GM23248 (cell line): ENCODE measurements at regions not wholly inside any gene's neighbourhood (a gene's known extent, or its start where the extent isn't known, plus 50 kb on each side); places are given as distances from the start of the nearest gene placed in this dataset.

ENCODE experiments used
- DNase-seq: peaks from one replicate; pipeline ENCODE4 v3.0.0-alpha.2; 2015
- H2AFZ ChIP-seq: fragments of 200-600 bp; sonication (generic); 2 replicates; pipeline ENCODE4 v1.6.1; 2016; ENCODE audit warnings: antibody characterized with exemption
- H3F3A ChIP-seq: fragments of 200-600 bp; sonication (generic); 2 replicates; pipeline ENCODE4 v1.6.1; 2016; ENCODE audit warnings: mild to moderate bottlenecking, antibody characterized with exemption, mixed run types; ENCODE audit not compliant: insufficient read depth
- H3K27ac ChIP-seq: fragments of 200-600 bp; sonication (generic); 2 replicates; pipeline ENCODE4 v1.5.1; 2016; ENCODE audit warnings: mild to moderate bottlenecking
- H3K27me3 ChIP-seq: fragments of 200-600 bp; sonication (generic); replicated peaks from 2 replicates; pipeline ENCODE4 v1.6.1; 2016; ENCODE audit warnings: mild to moderate bottlenecking; ENCODE audit not compliant: insufficient read depth
- H3K36me3 ChIP-seq: fragments of 200-600 bp; sonication (generic); 2 replicates; pipeline ENCODE4 v1.6.1; 2016; ENCODE audit warnings: low read depth, mild to moderate bottlenecking
- H3K4me1 ChIP-seq: fragments of 200-600 bp; sonication (generic); 2 replicates; pipeline ENCODE4 v1.6.1; 2016; ENCODE audit warnings: mild to moderate bottlenecking; ENCODE audit not compliant: insufficient read depth
- H3K4me2 ChIP-seq: fragments of 200-600 bp; sonication (generic); one replicate; pipeline ENCODE4 v1.6.1; 2016; ENCODE audit warnings: mild to moderate bottlenecking; ENCODE audit not compliant: unreplicated experiment
- H3K4me3 ChIP-seq: fragments of 200-600 bp; sonication (generic); 2 replicates; pipeline ENCODE4 v1.5.1; 2016; ENCODE audit warnings: mild to moderate bottlenecking
- H3K79me2 ChIP-seq: fragments of 200-600 bp; sonication (generic); 2 replicates; pipeline ENCODE4 v1.6.1; 2016; ENCODE audit warnings: mild to moderate bottlenecking; ENCODE audit not compliant: insufficient read depth
- H3K9ac ChIP-seq: fragments of 200-600 bp; sonication (generic); 2 replicates; pipeline ENCODE4 v1.6.1; 2016; ENCODE audit warnings: mild to moderate bottlenecking
- H3K9me2 ChIP-seq: fragments of 200-600 bp; sonication (generic); 2 replicates; pipeline ENCODE4 v1.6.1; 2016; ENCODE audit warnings: mixed run types, mild to moderate bottlenecking, moderate library complexity; ENCODE audit not compliant: insufficient read depth
- H3K9me3 ChIP-seq: fragments of 200-600 bp; sonication (generic); one replicate; pipeline ENCODE4 v1.6.1; 2017; ENCODE audit warnings: low read depth
- H4K20me1 ChIP-seq: fragments of 200-600 bp; sonication (generic); 2 replicates; pipeline ENCODE4 v1.6.0; 2016; ENCODE audit not compliant: insufficient read depth
- EZH2 ChIP-seq: fragments of 200-600 bp; sonication (generic); IDR thresholded peaks from 2 replicates; pipeline ENCODE4 v1.6.1; 2018; ENCODE audit warnings: antibody characterized with exemption, mild to moderate bottlenecking; ENCODE audit not compliant: insufficient read depth, poor library complexity, severe bottlenecking
- EZH2phosphoT487 ChIP-seq: fragments of 200-600 bp; sonication (generic); IDR thresholded peaks from 2 replicates; pipeline ENCODE4 v1.6.1; 2018; ENCODE audit warnings: antibody characterized with exemption, moderate library complexity, mild to moderate bottlenecking, low read depth; ENCODE audit not compliant: insufficient read depth
- WGBS, 2 experiments: methylation state at CpG; one replicate each; pipeline ENCODE4 v1.1.6; 2015 to 2017; ENCODE audit warnings: low lambda C conversion rate in 2 of 2, low coverage in 1 of 2; ENCODE audit errors: missing lambda C conversion rate in 2 of 2; 5-methylcytosine and 5-hydroxymethylcytosine counted together
- in situ Hi-C: fragments of 300-500 bp; cut with MboI; formaldehyde crosslinking; loops from 2 replicates; pipeline ENCODE4 v1.15.0; 2020

DNA sequence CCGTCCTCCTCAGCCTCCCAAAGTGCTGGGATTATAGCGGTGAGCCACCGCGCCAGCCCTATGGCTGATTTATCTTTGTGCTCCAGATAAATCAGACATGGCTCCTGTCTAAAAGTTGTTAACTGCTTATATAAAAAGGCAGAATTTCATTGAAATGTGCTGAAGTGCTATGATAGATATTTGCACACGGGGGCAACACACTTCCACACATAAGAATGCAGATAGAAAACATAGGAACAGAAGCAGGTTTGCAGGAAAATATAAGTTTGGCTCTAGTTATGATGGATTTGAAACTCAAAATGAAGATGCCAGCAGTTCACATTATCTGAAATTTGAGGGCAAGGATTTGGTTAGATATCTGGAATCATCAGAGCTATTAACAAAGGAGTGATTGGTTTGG lies 163.1 kb upstream of the SLITRK2 start:
- Histone ChIP-seq H3K4me2 (no peak overlapping the region), H3K4me1 (no peaks in the 10 kb centered on the region), H3K27me3 (no peaks in the 10 kb centered on the region), H3K9me2 (no peaks in the 10 kb centered on the region), H3K4me3 (no peak overlapping the region), H3F3A (no peaks in the 10 kb centered on the region), H3K27ac (no peak overlapping the region), H3K79me2 (no peaks in the 10 kb centered on the region), H3K36me3 (no peaks in the 10 kb centered on the region), H3K9me3 (no peaks in the 10 kb centered on the region), H4K20me1 (no peaks in the 10 kb centered on the region), H3K9ac (no peak overlapping the region), H2AFZ (no peak overlapping the region)
- no peak for TF ChIP-seq EZH2phosphoT487
- TF ChIP-seq EZH2: no peak
- in situ Hi-C loops: no loop called here
- DNase-seq: no peak
- WGBS, 2 experiments: 55 to 62% methylated on average over 5 of the region's 5 CpGs

DNA sequence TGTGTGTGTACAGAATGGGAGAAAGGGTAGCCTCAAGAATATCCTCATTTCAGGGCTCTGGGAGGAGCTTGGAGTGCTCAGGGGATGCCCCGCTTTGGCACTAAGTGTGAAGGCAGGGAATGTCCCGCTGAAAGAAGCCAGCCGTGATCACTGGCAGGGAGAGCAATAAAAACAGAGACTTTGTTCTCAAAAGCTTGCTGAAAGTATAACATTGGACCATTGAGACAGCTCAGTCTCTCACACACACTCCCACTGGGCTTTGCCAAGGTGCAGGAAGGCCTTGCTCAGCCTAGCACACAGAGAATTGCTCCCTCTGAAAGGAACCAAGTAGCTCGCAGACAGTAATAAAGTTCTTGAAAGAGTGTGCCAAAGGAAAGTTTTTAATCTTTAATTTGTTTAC lies 143.8 kb upstream of the SLITRK2 start:
- no peak overlapping the region for H3K9ac ChIP-seq

DNA sequence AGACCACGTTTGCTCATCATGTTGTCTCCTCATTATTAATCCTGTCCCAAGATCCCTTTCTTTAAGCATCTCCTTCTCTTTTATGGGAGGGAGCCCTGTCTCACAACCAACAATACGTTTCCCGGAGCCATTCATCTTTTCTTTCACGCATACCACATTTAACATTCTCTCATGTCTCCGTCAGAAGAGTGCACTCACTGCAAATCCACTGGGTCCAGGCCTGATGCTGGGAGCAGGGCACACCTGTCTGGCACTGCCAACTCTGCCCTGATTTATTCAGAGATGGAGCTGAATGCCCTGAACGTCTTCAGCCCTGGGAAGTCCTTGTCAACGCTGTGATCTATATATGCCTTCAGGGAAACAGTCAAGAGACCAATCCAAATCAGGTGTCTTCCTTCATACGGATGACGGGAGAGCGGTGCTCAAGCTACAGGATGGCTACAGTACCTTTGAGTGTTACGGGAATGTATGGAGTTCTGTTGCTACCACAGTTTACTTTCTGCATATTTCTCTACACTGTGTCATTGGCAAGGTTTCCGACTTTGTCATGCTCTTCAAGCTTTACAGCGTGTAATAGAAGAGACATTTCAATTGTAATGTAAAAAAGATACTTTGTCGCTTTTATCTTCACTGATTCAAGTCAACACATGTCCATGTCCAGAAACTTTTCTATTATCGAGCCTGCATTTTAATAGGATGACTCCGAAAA lies 140.4 kb upstream of the SLITRK2 start:
- Histone ChIP-seq H3K79me2 (no peaks in the 10 kb centered on the region), H3K4me1 (no peaks in the 10 kb centered on the region), H3K27me3 (no peaks in the 10 kb centered on the region), H2AFZ (no peak overlapping the region), H3K9me3 (no peaks in the 10 kb centered on the region), H3F3A (no peaks in the 10 kb centered on the region), H3K4me3 (no peak overlapping the region), H4K20me1 (no peaks in the 10 kb centered on the region), H3K9me2 (no peaks in the 10 kb centered on the region), H3K27ac (no peak overlapping the region), H3K36me3 (no peaks in the 10 kb centered on the region), H3K4me2 (no peak overlapping the region), H3K9ac (no peak overlapping the region)
- in situ Hi-C loops: no loop called here
- WGBS, 2 experiments: 33 to 35% methylated on average over 14 to 16 of the region's 16 CpGs
- DNase-seq: no peak
- no peak for TF ChIP-seq EZH2phosphoT487
- no peak for TF ChIP-seq EZH2

More for the DNA sequence above, 143.8 kb upstream of the SLITRK2 start:
- no peaks in the 10 kb centered on the region for H3K36me3 ChIP-seq
- H3K4me2 ChIP-seq: no peak overlapping the region
- WGBS, 2 experiments: 0 to 9% methylated on average over 4 of the region's 4 CpGs
- no peaks in the 10 kb centered on the region for H3K9me2 ChIP-seq
- no peak overlapping the region for H3K27ac ChIP-seq
- no peaks in the 10 kb centered on the region for H3K79me2 ChIP-seq
- H3K4me1 ChIP-seq: no peaks in the 10 kb centered on the region
- DNase-seq: no peak
- TF ChIP-seq EZH2phosphoT487 (no peak), EZH2 (no peak)
- no peaks in the 10 kb centered on the region for H3K9me3 ChIP-seq
- H4K20me1 ChIP-seq: no peaks in the 10 kb centered on the region
- H3K4me3 ChIP-seq: no peak overlapping the region
- in situ Hi-C loops: no loop called here
- H3F3A ChIP-seq: no peaks in the 10 kb centered on the region
- H3K27me3 ChIP-seq: no peaks in the 10 kb centered on the region
- H2AFZ ChIP-seq: no peak overlapping the region

DNA sequence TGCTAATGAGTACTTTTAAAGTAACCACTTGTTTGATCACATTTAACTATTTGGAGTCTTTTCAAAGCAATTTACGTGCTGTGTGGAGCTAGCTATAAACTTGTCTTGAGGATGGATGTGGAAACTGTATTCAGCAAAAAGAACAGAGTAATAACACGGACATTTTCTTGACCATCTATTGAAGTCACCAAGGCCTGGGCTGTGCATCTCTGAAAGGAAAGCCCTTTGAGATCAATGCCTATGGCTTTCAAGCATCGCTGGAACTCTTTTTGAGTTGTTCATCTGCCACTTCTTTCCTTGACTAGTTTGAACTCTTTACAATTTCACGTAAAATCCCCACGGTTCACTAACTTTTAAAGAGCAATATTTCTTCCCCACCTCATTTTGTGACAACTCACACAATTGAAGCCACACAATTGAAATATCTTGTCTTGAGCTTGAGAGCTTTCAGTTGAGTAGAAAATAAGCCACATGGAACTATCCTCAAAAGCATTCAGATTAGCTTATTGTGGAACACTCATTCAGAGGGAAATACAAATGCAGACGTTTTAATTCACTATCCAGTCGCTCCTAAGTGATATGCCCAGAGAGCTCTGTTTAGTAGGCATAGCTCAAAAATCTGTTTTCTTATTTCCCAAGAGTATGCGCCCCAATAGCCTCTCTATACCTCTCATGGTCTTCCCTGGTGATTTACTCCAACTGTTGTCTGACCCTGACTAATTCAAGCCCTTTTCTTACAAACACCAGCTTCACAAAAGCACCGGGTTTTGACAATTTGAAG lies 134.9 kb upstream of the SLITRK2 start:
- no peak overlapping the region for H3K27ac ChIP-seq
- 13 to 21% methylated on average over 9 of the region's 9 CpGs for WGBS, 2 experiments
- H3K9me2 ChIP-seq: no peaks in the 10 kb centered on the region
- no peaks in the 10 kb centered on the region for H3K27me3 ChIP-seq
- H3K9me3 ChIP-seq: no peaks in the 10 kb centered on the region
- no peak overlapping the region for H3K4me2 ChIP-seq
- H3K4me1 ChIP-seq: no peaks in the 10 kb centered on the region
- H3K4me3 ChIP-seq: no peak overlapping the region
- TF ChIP-seq EZH2 (no peak), EZH2phosphoT487 (no peak)
- H3K79me2 ChIP-seq: no peaks in the 10 kb centered on the region
- in situ Hi-C loops: no loop called here
- H4K20me1 ChIP-seq: no peaks in the 10 kb centered on the region
- DNase-seq: no peak
- no peaks in the 10 kb centered on the region for H3F3A ChIP-seq
- H3K9ac ChIP-seq: no peak overlapping the region
- no peak overlapping the region for H2AFZ ChIP-seq
- H3K36me3 ChIP-seq: no peaks in the 10 kb centered on the region
